Activated CD4-positive, alpha-beta T cell treated with anti-CD3 and anti-CD28 coated beads, Interleukin-2, amount 10 ng/mL, durations not matched to agents 24 days and 14 days (primary cell): ENCODE measurements at regions not wholly inside any gene's neighbourhood (a gene's known extent, or its start where the extent isn't known, plus 50 kb on each side); places are given as distances from the start of the nearest gene placed in this dataset.
"Not testable (repeated sequence)": the region's sequence is repeated elsewhere in the genome, so short reads cannot be mapped to it uniquely, and the experiment has no call there.

ENCODE experiments used
- DNase-seq: peaks from one replicate; pipeline ENCODE4 v3.0.0; 2022
- H3K27ac Mint-ChIP-seq: one replicate; pipeline ENCODE4 v1.8.0; 2022; ENCODE audit warnings: mild to moderate bottlenecking, mixed read lengths
- H3K27me3 Mint-ChIP-seq: one replicate; pipeline ENCODE4 v1.8.0; 2022; ENCODE audit warnings: mixed read lengths
- H3K36me3 Mint-ChIP-seq: one replicate; pipeline ENCODE4 v1.8.0; 2022; ENCODE audit warnings: low read depth, mild to moderate bottlenecking, mixed read lengths
- H3K4me1 Mint-ChIP-seq: one replicate; pipeline ENCODE4 v1.8.0; 2021; ENCODE audit warnings: mixed read lengths
- H3K4me3 Mint-ChIP-seq: one replicate; pipeline ENCODE4 v1.8.0; 2022; ENCODE audit warnings: mild to moderate bottlenecking, moderate library complexity, mixed read lengths
- H3K9me3 Mint-ChIP-seq: one replicate; pipeline ENCODE4 v1.8.0; 2021; ENCODE audit warnings: mixed read lengths
- intact Hi-C: fragments of 100-400 bp; cut with micrococcal nuclease; formaldehyde crosslinking; loops from one replicate; pipeline ENCODE4 v1.15.1; 2023

- no peak overlapping the region for H3K4me3 Mint-ChIP-seq
- peaks cover 18% of the 10 kb centered on the region for H3K36me3 Mint-ChIP-seq
- DNase-seq: no peak
- H3K4me1 Mint-ChIP-seq: no peaks in the 10 kb centered on the region
- no peak overlapping the region for H3K27ac Mint-ChIP-seq
- H3K27me3 Mint-ChIP-seq: no peaks in the 10 kb centered on the region
- peaks cover 44% of the 10 kb centered on the region for H3K9me3 Mint-ChIP-seq
- intact Hi-C loops: no loop called here
These were observed 332.8 kb upstream of the PTGER4 start for GRCh38 chr5:40346901-40347300.

GRCh38 chr5:40338434-40338833 lies 341.3 kb upstream of the PTGER4 start:
- DNase-seq, H3K27me3 Mint-ChIP-seq, intact Hi-C loops: not testable (repeated sequence)
- peaks cover 37% of the 10 kb centered on the region for H3K9me3 Mint-ChIP-seq
- H3K27ac Mint-ChIP-seq: peak overlapping the region; percentile 56
- H3K4me3 Mint-ChIP-seq: peak overlapping the region; percentile 4
- H3K36me3 Mint-ChIP-seq: peaks cover 20% of the 10 kb centered on the region
- H3K4me1 Mint-ChIP-seq: peaks cover 21% of the 10 kb centered on the region

GRCh38 chr5:40334242-40334635 lies 345.5 kb upstream of the PTGER4 start:
- no peaks in the 10 kb centered on the region for H3K27me3 Mint-ChIP-seq
- H3K36me3 Mint-ChIP-seq: peaks cover 7% of the 10 kb centered on the region
- peaks cover 21% of the 10 kb centered on the region for H3K4me1 Mint-ChIP-seq
- H3K9me3 Mint-ChIP-seq: peaks cover 17% of the 10 kb centered on the region
- no peak overlapping the region for H3K27ac Mint-ChIP-seq
- no peak overlapping the region for H3K4me3 Mint-ChIP-seq
- intact Hi-C loops: no loop called here
- no peak for DNase-seq

- intact Hi-C loops: loop anchor here (1.0 to 2.0 kb wide), 8 partner anchors 51 to 355 kb away; no protein-coding TSS in a partner anchor
- Mint-ChIP-seq H3K9me3 (peaks cover 12% of the 10 kb centered on the region), H3K27me3 (no peaks in the 10 kb centered on the region), H3K4me3 (no peak overlapping the region), H3K27ac (no peak overlapping the region), H3K4me1 (peaks cover 19% of the 10 kb centered on the region), H3K36me3 (peaks cover 4% of the 10 kb centered on the region)
- DNase-seq: peak; percentile 59
These were observed 346.1 kb upstream of the PTGER4 start for GRCh38 chr5:40333459-40334241.

GRCh38 chr5:40332970-40333369 lies 346.7 kb upstream of the PTGER4 start:
- intact Hi-C loops: loop anchor here (1.0 to 2.0 kb wide), 8 partner anchors 51 to 355 kb away; no protein-coding TSS in a partner anchor
- Mint-ChIP-seq H3K27me3 (no peaks in the 10 kb centered on the region), H3K27ac (no peak overlapping the region), H3K4me1 (peaks cover 14% of the 10 kb centered on the region), H3K4me3 (no peak overlapping the region), H3K36me3 (peaks cover 3% of the 10 kb centered on the region), H3K9me3 (peaks cover 8% of the 10 kb centered on the region)
- no peak for DNase-seq

DNA sequence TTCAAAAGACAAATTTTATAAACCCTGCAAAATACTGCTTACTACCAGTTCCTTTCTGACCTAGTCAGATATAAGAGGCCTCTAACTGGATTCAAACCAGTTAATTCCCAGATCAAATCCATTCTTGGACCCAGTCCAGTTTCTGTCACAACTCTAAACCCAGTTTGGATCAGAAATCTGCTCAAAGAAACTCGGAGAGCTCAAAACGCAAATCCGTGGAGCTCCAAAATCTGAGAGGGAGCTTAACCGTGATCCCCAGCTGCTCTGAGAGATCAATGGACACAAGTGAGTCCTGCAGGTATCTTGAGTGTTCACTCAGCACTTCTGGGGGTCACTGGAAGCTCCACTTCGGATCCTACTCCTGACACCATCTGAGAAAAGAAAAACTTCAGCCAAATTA lies 348.1 kb upstream of the PTGER4 start:
- peaks cover 3% of the 10 kb centered on the region for H3K36me3 Mint-ChIP-seq
- H3K4me3 Mint-ChIP-seq: no peak overlapping the region
- H3K4me1 Mint-ChIP-seq: peaks cover 8% of the 10 kb centered on the region
- H3K27me3 Mint-ChIP-seq: no peaks in the 10 kb centered on the region
- H3K9me3 Mint-ChIP-seq: peaks cover 8% of the 10 kb centered on the region
- intact Hi-C loops: loop anchor here (2.0 kb wide), 2 partner anchors 79 to 109 kb away; no protein-coding TSS in a partner anchor
- H3K27ac Mint-ChIP-seq: no peak overlapping the region
- no peak for DNase-seq

DNA sequence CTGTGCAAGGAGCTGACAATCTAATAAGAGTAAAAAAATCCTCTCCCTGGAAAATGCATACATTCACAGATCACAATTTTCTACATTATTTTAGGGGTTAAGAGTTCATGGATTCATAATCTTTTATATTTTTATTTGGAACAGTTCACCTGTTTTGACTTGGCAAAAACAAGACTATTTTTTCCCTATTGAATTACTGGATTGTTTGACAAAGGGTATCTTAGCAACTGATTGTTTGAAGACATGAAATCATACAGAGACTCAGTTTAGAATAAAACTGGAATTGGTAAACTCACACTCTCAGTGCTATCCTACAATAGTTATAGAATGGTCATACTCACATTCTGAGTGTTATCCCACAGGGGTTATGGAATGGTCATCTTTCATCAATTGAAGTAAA lies 358.2 kb upstream of the PTGER4 start:
- intact Hi-C loops: no loop called here
- Mint-ChIP-seq H3K27me3 (no peaks in the 10 kb centered on the region), H3K9me3 (peaks cover 14% of the 10 kb centered on the region), H3K27ac (no peak overlapping the region), H3K4me1 (peaks cover 6% of the 10 kb centered on the region), H3K36me3 (no peaks in the 10 kb centered on the region), H3K4me3 (no peak overlapping the region)
- DNase-seq: no peak

GRCh38 chr5:40318395-40318794 lies 361.3 kb upstream of the PTGER4 start:
- DNase-seq: no peak
- H3K27me3 Mint-ChIP-seq: no peaks in the 10 kb centered on the region
- intact Hi-C loops: no loop called here
- H3K4me1 Mint-ChIP-seq: peaks cover 4% of the 10 kb centered on the region
- H3K9me3 Mint-ChIP-seq: peaks cover 12% of the 10 kb centered on the region
- H3K27ac Mint-ChIP-seq: no peak overlapping the region
- H3K36me3 Mint-ChIP-seq: no peaks in the 10 kb centered on the region
- no peak overlapping the region for H3K4me3 Mint-ChIP-seq

DNA sequence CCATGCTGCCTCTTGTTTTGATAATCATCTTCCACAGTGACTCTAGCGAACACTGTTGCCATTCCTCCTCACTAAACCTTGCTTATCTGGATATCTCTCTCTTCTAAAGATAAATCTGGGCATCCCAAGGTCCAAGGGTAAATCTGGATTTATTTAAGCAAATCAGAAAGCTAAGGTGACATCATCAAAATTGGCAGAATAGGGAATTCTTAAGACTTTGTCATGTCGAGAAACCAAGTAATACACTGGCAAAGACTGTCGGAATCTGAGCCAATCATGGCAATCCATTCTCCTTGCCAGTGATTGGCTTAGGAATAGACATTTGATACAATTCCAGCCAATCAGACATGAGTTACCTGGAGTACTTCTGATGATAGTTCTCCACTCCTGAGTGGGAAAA lies 362.7 kb upstream of the PTGER4 start:
- Mint-ChIP-seq H3K27ac (no peak overlapping the region), H3K36me3 (no peaks in the 10 kb centered on the region), H3K4me1 (peaks cover 2% of the 10 kb centered on the region), H3K9me3 (peaks cover 11% of the 10 kb centered on the region), H3K27me3 (no peaks in the 10 kb centered on the region), H3K4me3 (no peak overlapping the region)
- DNase-seq: no peak
- intact Hi-C loops: no loop called here

- no peaks in the 10 kb centered on the region for H3K27me3 Mint-ChIP-seq
- no peak overlapping the region for H3K27ac Mint-ChIP-seq
- no peak for DNase-seq
- no peaks in the 10 kb centered on the region for H3K36me3 Mint-ChIP-seq
- intact Hi-C loops: no loop called here
- H3K4me3 Mint-ChIP-seq: no peak overlapping the region
- H3K4me1 Mint-ChIP-seq: peaks cover 2% of the 10 kb centered on the region
- peaks cover 15% of the 10 kb centered on the region for H3K9me3 Mint-ChIP-seq
These were observed 364.6 kb upstream of the PTGER4 start for GRCh38 chr5:40315126-40315525.

GRCh38 chr5:40314275-40314674 lies 365.4 kb upstream of the PTGER4 start:
- Mint-ChIP-seq H3K36me3 (peaks cover 1% of the 10 kb centered on the region), H3K4me1 (peaks cover 2% of the 10 kb centered on the region)

GRCh38 chr5:40312205-40312604 lies 367.5 kb upstream of the PTGER4 start:
- Mint-ChIP-seq H3K27ac (no peak overlapping the region), H3K9me3 (peaks cover 18% of the 10 kb centered on the region), H3K4me1 (peaks cover 11% of the 10 kb centered on the region), H3K4me3 (no peak overlapping the region), H3K27me3 (no peaks in the 10 kb centered on the region), H3K36me3 (peaks cover 1% of the 10 kb centered on the region)
- DNase-seq: no peak
- intact Hi-C loops: no loop called here

More at GRCh38 chr5:40314275-40314674, 365.4 kb upstream of the PTGER4 start:
- Mint-ChIP-seq H3K9me3 (peaks cover 21% of the 10 kb centered on the region), H3K27me3 (no peaks in the 10 kb centered on the region), H3K27ac (no peak overlapping the region), H3K4me3 (no peak overlapping the region)
- DNase-seq: no peak
- intact Hi-C loops: no loop called here

DNA sequence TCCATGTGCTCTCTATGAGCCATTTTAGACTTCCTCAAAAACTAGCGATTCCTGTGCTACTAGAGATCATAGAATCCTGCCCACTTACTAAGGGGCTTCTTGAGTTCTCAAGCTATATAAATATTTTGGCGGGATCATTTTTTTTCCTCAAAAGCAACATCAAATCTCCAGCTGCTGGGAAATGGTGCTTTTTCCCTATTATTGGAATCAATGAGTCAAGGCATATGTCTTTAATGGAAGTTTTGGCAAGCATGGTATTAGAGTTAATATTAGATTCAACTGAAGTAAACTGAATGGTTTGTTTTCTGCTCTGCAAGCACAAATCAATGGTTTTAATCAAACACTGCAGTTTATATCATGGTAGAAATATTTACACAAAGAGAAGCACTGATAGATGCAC lies 369.9 kb upstream of the PTGER4 start:
- no peaks in the 10 kb centered on the region for H3K27me3 Mint-ChIP-seq
- no peak for DNase-seq
- H3K4me3 Mint-ChIP-seq: no peak overlapping the region
- H3K9me3 Mint-ChIP-seq: peaks cover 13% of the 10 kb centered on the region
- peaks cover 9% of the 10 kb centered on the region for H3K4me1 Mint-ChIP-seq
- H3K27ac Mint-ChIP-seq: no peak overlapping the region
- peaks cover 3% of the 10 kb centered on the region for H3K36me3 Mint-ChIP-seq
- intact Hi-C loops: loop anchor here (2.0 kb wide), 1 partner anchor 33 kb away; no protein-coding TSS in a partner anchor

DNA sequence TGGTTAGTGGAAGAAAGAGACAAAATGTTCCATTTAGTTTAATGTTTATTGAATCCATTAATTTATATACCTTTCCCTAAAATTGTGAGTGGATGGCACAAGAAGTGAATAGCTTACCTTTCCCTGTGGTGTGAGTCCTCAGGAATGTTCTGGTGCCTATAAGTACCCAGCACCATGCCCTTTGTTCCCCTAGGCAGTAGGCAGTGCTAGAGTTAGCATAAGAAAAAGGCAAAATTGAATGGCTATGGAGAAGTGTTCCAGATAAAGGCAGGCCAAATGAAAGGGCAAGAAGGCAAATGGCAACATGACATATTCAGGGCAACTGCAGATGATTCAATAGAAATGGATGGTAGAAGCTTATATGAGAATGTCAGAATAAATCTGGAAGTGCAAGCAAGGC lies 370.8 kb upstream of the PTGER4 start:
- peaks cover 13% of the 10 kb centered on the region for H3K9me3 Mint-ChIP-seq
- intact Hi-C loops: loop anchor here (2.0 kb wide), 1 partner anchor 32 kb away; no protein-coding TSS in a partner anchor
- peaks cover 3% of the 10 kb centered on the region for H3K36me3 Mint-ChIP-seq
- peaks cover 9% of the 10 kb centered on the region for H3K4me1 Mint-ChIP-seq
- H3K4me3 Mint-ChIP-seq: no peak overlapping the region
- H3K27ac Mint-ChIP-seq: no peak overlapping the region
- no peaks in the 10 kb centered on the region for H3K27me3 Mint-ChIP-seq
- no peak for DNase-seq
